ENCODE measurements at regions not wholly inside any gene's neighbourhood (a gene's known extent, or its start where the extent isn't known, plus 50 kb on each side); places are given as distances from the start of the nearest gene placed in this dataset.

- TF ChIP-seq POLR2AphosphoS5 (IDR thresholded peaks at IDR 0.05; ENCODE audit: borderline replicate concordance, low read depth, low read length) (no peak), FOXP2 (optimal IDR thresholded peaks at IDR 0.05; ENCODE audit: control extremely low read depth, extremely low read length, insufficient read depth) (no peak)
- no peaks in the 10 kb centered on the region for H3K9me3 ChIP-seq (ENCODE audit: low read depth, low read length)
- no peak overlapping the region for H3K9ac ChIP-seq (ENCODE audit: insufficient read length)
- no peak for DNase-seq (ENCODE audit: low read depth, low spot score)
- H3K36me3 ChIP-seq (ENCODE audit: insufficient read depth, low read length), result no peaks in the 10 kb centered on the region
- no peak overlapping the region for H3K4me3 ChIP-seq
- no peak overlapping the region for H3K27ac ChIP-seq
Observed at GRCh38 chr14:41167040-41167439, 439.6 kb upstream of the LRFN5 start.

DNA sequence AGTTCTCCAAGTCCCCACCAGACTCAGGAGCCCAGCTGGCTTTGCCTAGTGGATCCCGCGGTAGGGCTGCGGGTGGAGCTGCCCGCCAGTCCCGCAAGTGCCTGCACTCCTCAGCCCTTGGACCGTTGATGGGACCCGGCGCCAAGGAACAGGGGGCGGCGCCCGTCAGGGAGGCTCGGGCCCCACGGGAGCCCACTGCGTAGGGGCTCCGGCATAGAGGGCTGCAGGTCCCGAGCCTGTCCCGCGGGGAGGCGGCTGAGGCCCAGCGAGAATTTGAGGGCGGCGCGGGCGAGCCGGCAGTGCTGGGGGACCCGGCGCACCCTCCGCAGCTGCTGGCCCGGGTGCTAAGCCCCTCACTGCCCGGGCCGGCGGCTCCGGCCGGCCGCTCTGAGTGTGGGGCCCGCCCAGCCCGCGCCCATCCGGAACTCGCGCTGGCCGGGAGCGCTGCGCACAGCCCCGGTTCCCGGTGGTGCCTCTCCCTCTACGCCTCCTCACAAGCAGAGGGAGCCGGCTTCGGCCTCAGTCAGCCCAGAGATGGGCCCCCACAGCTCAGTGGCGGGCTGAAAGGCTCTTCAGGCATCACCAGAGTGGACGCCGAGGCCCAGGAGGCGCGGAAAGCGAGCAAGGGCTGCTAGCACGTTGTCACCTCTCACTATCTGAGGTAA is 452.4 kb upstream of the LRFN5 start:
- Histone ChIP-seq H3K4me3 (no peak overlapping the region), H3K36me3 (ENCODE audit: insufficient read depth, low read length) (no peaks in the 10 kb centered on the region), H3K9ac (ENCODE audit: insufficient read length) (no peak overlapping the region), H3K9me3 (ENCODE audit: low read depth, low read length) (no peaks in the 10 kb centered on the region), H3K27ac (no peak overlapping the region)
- no peak for DNase-seq (ENCODE audit: low read depth, low spot score)
- TF ChIP-seq FOXP2 (optimal IDR thresholded peaks at IDR 0.05; ENCODE audit: control extremely low read depth, extremely low read length, insufficient read depth) (no peak), POLR2AphosphoS5 (IDR thresholded peaks at IDR 0.05; ENCODE audit: borderline replicate concordance, low read depth, low read length) (no peak), EZH2 (IDR thresholded peaks at IDR 0.05) (no peak)

- H3K9me3 ChIP-seq (ENCODE audit: low read depth, low read length), result no peaks in the 10 kb centered on the region
- no peak overlapping the region for H3K9ac ChIP-seq (ENCODE audit: insufficient read length)
- no peak overlapping the region for H3K4me3 ChIP-seq
- TF ChIP-seq FOXP2 (optimal IDR thresholded peaks at IDR 0.05; ENCODE audit: control extremely low read depth, extremely low read length, insufficient read depth) (no peak), POLR2AphosphoS5 (IDR thresholded peaks at IDR 0.05; ENCODE audit: borderline replicate concordance, low read depth, low read length) (no peak), EZH2 (IDR thresholded peaks at IDR 0.05) (no peak)
- H3K27ac ChIP-seq, result no peak overlapping the region
- no peaks in the 10 kb centered on the region for H3K36me3 ChIP-seq (ENCODE audit: insufficient read depth, low read length)
- no peak for DNase-seq (ENCODE audit: low read depth, low spot score)
Observed at GRCh38 chr14:41146391-41146790, 460.3 kb upstream of the LRFN5 start.

- H3K4me3 ChIP-seq, result no peak overlapping the region
- no peak for TF ChIP-seq POLR2AphosphoS5 (IDR thresholded peaks at IDR 0.05; ENCODE audit: borderline replicate concordance, low read depth, low read length)
- DNase-seq (ENCODE audit: low read depth, low spot score), result no peak
- no peak overlapping the region for H3K27ac ChIP-seq
- H3K36me3 ChIP-seq (ENCODE audit: insufficient read depth, low read length), result no peaks in the 10 kb centered on the region
- no peak overlapping the region for H3K9ac ChIP-seq (ENCODE audit: insufficient read length)
- H3K9me3 ChIP-seq (ENCODE audit: low read depth, low read length), result no peaks in the 10 kb centered on the region
Observed at GRCh38 chr14:41144370-41144769, 462.3 kb upstream of the LRFN5 start.

DNA sequence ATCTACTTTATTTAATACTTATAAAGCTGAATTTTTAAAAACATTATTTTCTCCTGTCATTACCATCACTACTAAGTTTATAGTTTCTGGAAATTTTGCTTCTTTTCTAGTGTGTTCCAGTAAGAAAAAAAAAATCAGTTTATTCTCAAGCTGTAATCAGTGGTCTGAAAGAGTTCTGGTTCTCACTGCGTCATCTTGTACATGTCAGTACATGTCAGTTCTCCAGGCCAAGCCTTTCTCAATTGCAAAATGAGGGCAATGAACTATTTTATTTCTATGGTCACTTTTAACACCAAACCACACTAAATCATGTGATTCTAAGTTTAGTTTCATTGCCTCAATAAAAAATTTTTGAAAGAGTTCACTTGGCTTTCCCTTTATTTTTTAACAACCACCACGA is 468.9 kb upstream of the LRFN5 start:
- DNase-seq (ENCODE audit: low read depth, low spot score), result no peak
- H3K27ac ChIP-seq, result no peak overlapping the region
- no peaks in the 10 kb centered on the region for H3K9me3 ChIP-seq (ENCODE audit: low read depth, low read length)
- TF ChIP-seq POLR2AphosphoS5 (IDR thresholded peaks at IDR 0.05; ENCODE audit: borderline replicate concordance, low read depth, low read length) (no peak), FOXP2 (optimal IDR thresholded peaks at IDR 0.05; ENCODE audit: control extremely low read depth, extremely low read length, insufficient read depth) (no peak), EZH2 (IDR thresholded peaks at IDR 0.05) (no peak)
- H3K9ac ChIP-seq (ENCODE audit: insufficient read length), result no peak overlapping the region
- H3K36me3 ChIP-seq (ENCODE audit: insufficient read depth, low read length), result no peaks in the 10 kb centered on the region
- no peak overlapping the region for H3K4me3 ChIP-seq

DNA sequence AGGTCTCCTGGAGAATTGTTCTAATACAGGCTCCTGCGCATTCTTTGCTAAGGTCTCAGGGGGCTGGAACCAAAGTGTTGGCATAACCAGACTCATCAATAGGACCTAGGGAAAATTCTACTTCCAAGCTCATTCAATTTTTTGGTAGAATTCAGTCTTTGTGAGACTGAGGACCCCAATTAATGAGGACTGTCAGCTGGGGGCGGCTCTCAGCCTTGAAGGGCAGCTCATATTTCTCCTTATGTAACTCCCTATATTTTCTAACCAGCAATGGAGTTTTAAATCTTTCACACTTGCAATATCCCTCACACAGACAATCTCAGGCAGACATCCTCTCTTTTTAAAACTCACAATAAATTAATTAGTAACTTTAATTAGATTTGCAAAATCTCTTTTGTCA is 476.4 kb upstream of the LRFN5 start:
- no peak for DNase-seq (ENCODE audit: low read depth, low spot score)
- Histone ChIP-seq H3K9me3 (ENCODE audit: low read depth, low read length) (no peaks in the 10 kb centered on the region), H3K27ac (no peak overlapping the region), H3K36me3 (ENCODE audit: insufficient read depth, low read length) (no peaks in the 10 kb centered on the region), H3K9ac (ENCODE audit: insufficient read length) (no peak overlapping the region), H3K4me3 (no peak overlapping the region)
- TF ChIP-seq EZH2 (IDR thresholded peaks at IDR 0.05) (no peak), FOXP2 (optimal IDR thresholded peaks at IDR 0.05; ENCODE audit: control extremely low read depth, extremely low read length, insufficient read depth) (no peak), POLR2AphosphoS5 (IDR thresholded peaks at IDR 0.05; ENCODE audit: borderline replicate concordance, low read depth, low read length) (no peak)

DNA sequence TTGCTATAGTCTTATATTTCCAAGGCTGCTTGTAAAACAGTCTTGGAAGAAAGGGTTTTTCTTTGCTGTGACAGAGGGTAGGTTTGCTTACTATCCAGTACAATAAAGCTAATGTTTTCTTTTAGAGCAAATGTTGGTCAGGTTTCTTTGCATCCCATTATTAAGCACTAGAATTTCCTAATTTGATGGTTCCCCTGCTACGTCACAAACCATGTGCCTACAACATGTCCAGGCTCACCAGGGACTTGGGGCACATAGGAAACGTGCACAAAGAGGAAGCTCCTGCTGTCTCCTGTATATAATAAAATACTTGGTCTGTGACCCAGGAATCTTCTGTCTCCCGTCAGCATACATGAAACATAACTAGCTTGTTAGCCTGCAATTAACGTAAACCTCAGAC is 486.3 kb upstream of the LRFN5 start:
- H3K9me3 ChIP-seq (ENCODE audit: low read depth, low read length), result no peaks in the 10 kb centered on the region
- H3K4me3 ChIP-seq, result no peak overlapping the region
- H3K9ac ChIP-seq (ENCODE audit: insufficient read length), result no peak overlapping the region
- no peak for DNase-seq (ENCODE audit: low read depth, low spot score)
- TF ChIP-seq POLR2AphosphoS5 (IDR thresholded peaks at IDR 0.05; ENCODE audit: borderline replicate concordance, low read depth, low read length) (no peak), EZH2 (IDR thresholded peaks at IDR 0.05) (no peak), FOXP2 (optimal IDR thresholded peaks at IDR 0.05; ENCODE audit: control extremely low read depth, extremely low read length, insufficient read depth) (no peak)
- no peak overlapping the region for H3K27ac ChIP-seq
- H3K36me3 ChIP-seq (ENCODE audit: insufficient read depth, low read length), result no peaks in the 10 kb centered on the region

GRCh38 chr14:41096131-41096530 is 510.5 kb upstream of the LRFN5 start:
- TF ChIP-seq POLR2AphosphoS5 (IDR thresholded peaks at IDR 0.05; ENCODE audit: borderline replicate concordance, low read depth, low read length), result no peak
- no peak for TF ChIP-seq EZH2 (IDR thresholded peaks at IDR 0.05)
- TF ChIP-seq FOXP2 (optimal IDR thresholded peaks at IDR 0.05; ENCODE audit: control extremely low read depth, extremely low read length, insufficient read depth), result no peak
- Histone ChIP-seq H3K9me3 (ENCODE audit: low read depth, low read length) (no peaks in the 10 kb centered on the region), H3K9ac (ENCODE audit: insufficient read length) (no peak overlapping the region), H3K4me3 (no peak overlapping the region), H3K27ac (no peak overlapping the region), H3K36me3 (ENCODE audit: insufficient read depth, low read length) (no peaks in the 10 kb centered on the region)
- no peak for DNase-seq (ENCODE audit: low read depth, low spot score)

- H3K9ac ChIP-seq (ENCODE audit: insufficient read length), result no peak overlapping the region
- DNase-seq (ENCODE audit: low read depth, low spot score), result no peak
- H3K9me3 ChIP-seq (ENCODE audit: low read depth, low read length), result no peaks in the 10 kb centered on the region
- H3K27ac ChIP-seq, result no peak overlapping the region
- no peaks in the 10 kb centered on the region for H3K36me3 ChIP-seq (ENCODE audit: insufficient read depth, low read length)
- TF ChIP-seq POLR2AphosphoS5 (IDR thresholded peaks at IDR 0.05; ENCODE audit: borderline replicate concordance, low read depth, low read length), result no peak
- TF ChIP-seq EZH2 (IDR thresholded peaks at IDR 0.05), result no peak
- TF ChIP-seq FOXP2 (optimal IDR thresholded peaks at IDR 0.05; ENCODE audit: control extremely low read depth, extremely low read length, insufficient read depth), result no peak
- H3K4me3 ChIP-seq, result no peak overlapping the region
Observed at GRCh38 chr14:41087056-41087455, 519.6 kb upstream of the LRFN5 start.
